Heart right ventricle (tissue), 16 donors: ENCODE measurements at regions not wholly inside any gene's neighbourhood (a gene's known extent, or its start where the extent isn't known, plus 50 kb on each side); places are given as distances from the start of the nearest gene placed in this dataset.
A peak's percentile ranks its signal among the peaks of the same experiment; 100 is the strongest.

Experiments used
- ATAC-seq, 8 donors: fragments of 200-7000 bp; cut with Tn5 transposase; one replicate each; pipeline ENCODE4 v1.9.1; 2020; ENCODE audit warnings: mild to moderate bottlenecking in 8 of 8, moderate library complexity in 8 of 8, moderate number of reproducible peaks in 1 of 8
- DNase-seq, 2 donors: peaks; one replicate each; pipeline ENCODE4 v3.0.0-alpha.2; 2020
- H3K27ac ChIP-seq, 10 donors: fragments of 200-600 bp; sonication (generic) in 2 of 10; one replicate each; pipeline versions ENCODE4 v1.5.0 to v1.8.0; 2020 to 2022; ENCODE audit warnings: mild to moderate bottlenecking in 3 of 10
- H3K27me3 ChIP-seq, 7 donors: fragments of 200-600 bp; one replicate each; pipeline ENCODE4 v1.8.0; 2021 to 2022; ENCODE audit warnings: mild to moderate bottlenecking in 2 of 7
- H3K36me3 ChIP-seq, 9 donors: fragments of 200-600 bp; sonication (generic) in 1 of 9; one replicate each; pipeline versions ENCODE4 v1.5.0 to v1.8.0; 2020 to 2022; ENCODE audit warnings: mild to moderate bottlenecking in 2 of 9
- H3K4me1 ChIP-seq, 9 donors: fragments of 200-600 bp; sonication (generic) in 1 of 9; one replicate each; pipeline versions ENCODE4 v1.5.0 to v1.8.0; 2020 to 2022; ENCODE audit warnings: mild to moderate bottlenecking in 4 of 9
- H3K4me3 ChIP-seq, 10 donors: fragments of 200-600 bp; sonication (generic) in 2 of 10; one replicate each; pipeline versions ENCODE4 v1.5.0 to v1.8.0; 2020 to 2022; ENCODE audit warnings: mild to moderate bottlenecking in 7 of 10, moderate library complexity in 2 of 10
- H3K9me3 ChIP-seq, 11 donors: fragments of 200-600 bp in 10 of 11; sonication (generic) in 2 of 11; one replicate each; pipeline versions ENCODE4 v1.5.0 to v1.8.0; 2013 to 2022; ENCODE audit warnings: mild to moderate bottlenecking in 2 of 11, control low read depth in 1 of 11, moderate library complexity in 1 of 11
- CTCF ChIP-seq, 9 donors: fragments of 200-600 bp; sonication (generic) in 2 of 9; IDR thresholded peaks; one replicate each; pipeline versions ENCODE4 v1.5.0 to v1.8.0; 2021 to 2022; ENCODE audit warnings: antibody characterized with exemption in 9 of 9, mild to moderate bottlenecking in 5 of 9, moderate library complexity in 1 of 9
- WGBS, 2 donors: extraction: QIAGEN DNeasy Blood & Tissue Kit; methylation state at CpG; one replicate each; pipeline ENCODE4 v1.1.7; 2013; ENCODE audit warnings: inconsistent platforms in 1 of 2; 5-methylcytosine and 5-hydroxymethylcytosine counted together
- intact Hi-C, 10 donors: fragments of 100-400 bp; cut with DNase I; formaldehyde crosslinking; loops; one replicate each; pipeline versions ENCODE4 v1.11.1 to v1.14.2; 2022
- donor health status: Arrhythmogenic right ventricular cardiomyopathy.
- donor health status: ischemic (EF 13 %, LVEDD 7.1; RV severe dilation, severe dysfunction).
- donor health status: healthy with polysubstance abuse.
- donor health status: DM: no; HTN: yes; CAD: no.
- donor health status: DM: no; HTN: no; CAD: no.
- donor health status: ischemic (EF 25% LVEDD 6.9; RV normal size, moderate dysfunction).
- donor health status: ischemic (EF 25% LVEDD 5.7; RV mildly dilated, moderate dysfunction).
- donor health status: healthy.
- donor health status: DM: yes; HTN: yes; CAD: no.
- donor health status: Ischemic cardiomyopathy.
- donor health status: ischemic (EF 35%, LVEDD 5.7; RV mildly dilated, moderate dysfunction).
- donor health status: nonischemic (EF 11% LVEDD 7.7; RV severe dilation, severe dysfunction).
- donor health status: DM: yes; HTN: yes; CAD: no.
- donor health status: PGD.
- donor health status: ischemic (EF 29% LVEDD 5.4; RV normal size, mild dysfunction).
- donor health status: nonischemic (EF 23%, LVEDD 6.1; RV moderate dilation, normal function).

GRCh38 chr4:74658116-74658515, 136.2 kb downstream of the BTC start:
- DNase-seq, result no peak
- intact Hi-C loops, result no loop called here
- Histone ChIP-seq H3K4me3 (no peak overlapping the region), H3K4me1 (peaks cover 0 to 12% (median 0%) of the 10 kb centered on the region in 9 donors), H3K27ac (no peak overlapping the region), H3K36me3 (no peaks in the 10 kb centered on the region), H3K27me3 (peaks cover 0 to 7% (median 0%) of the 10 kb centered on the region in 7 donors), H3K9me3 (no peaks in the 10 kb centered on the region)
- 94 to 95% methylated on average over 1 of the region's 1 CpG for WGBS, 2 donors
- no peak for TF ChIP-seq CTCF (IDR thresholded peaks at IDR 0.05)
- no peak for ATAC-seq

- H3K27me3 ChIP-seq, result peaks cover 0 to 6% (median 0%) of the 10 kb centered on the region in 7 donors
- intact Hi-C loops, result loop anchor here in 1 of 10 donors (10.0 kb wide), 1 partner anchor 115 kb away; no protein-coding TSS in a partner anchor
- no peak for TF ChIP-seq CTCF (IDR thresholded peaks at IDR 0.05)
- WGBS, 2 donors, result 63 to 65% methylated on average over 3 of the region's 3 CpGs
- no peak for DNase-seq
- no peak overlapping the region for H3K27ac ChIP-seq
- H3K9me3 ChIP-seq, result no peaks in the 10 kb centered on the region
- no peaks in the 10 kb centered on the region for H3K36me3 ChIP-seq
- H3K4me1 ChIP-seq, result peaks cover 0 to 12% (median 0%) of the 10 kb centered on the region in 9 donors
- ATAC-seq, result peak in 6 of 8 donors; percentile 34 to 85 (median 56)
- H3K4me3 ChIP-seq, result no peak overlapping the region
Measured at GRCh38 chr4:74659576-74660411, 134.5 kb downstream of the BTC start.

- Histone ChIP-seq H3K9me3 (no peaks in the 10 kb centered on the region), H3K4me3 (no peak overlapping the region), H3K27ac (no peak overlapping the region), H3K27me3 (no peaks in the 10 kb centered on the region), H3K36me3 (no peaks in the 10 kb centered on the region), H3K4me1 (peaks cover 0 to 12% (median 0%) of the 10 kb centered on the region in 9 donors)
- DNase-seq (no peak), ATAC-seq (no peak)
- 94 to 100% methylated on average over 2 of the region's 2 CpGs for WGBS, 2 donors
- intact Hi-C loops, result loop anchor here in 1 of 10 donors (10.0 kb wide), 1 partner anchor 116 kb away; no protein-coding TSS in a partner anchor
- TF ChIP-seq CTCF (IDR thresholded peaks at IDR 0.05), result no peak
Measured at GRCh38 chr4:74660866-74661265, 133.5 kb downstream of the BTC start.

- Histone ChIP-seq H3K9me3 (no peaks in the 10 kb centered on the region), H3K27ac (no peak overlapping the region), H3K27me3 (no peaks in the 10 kb centered on the region), H3K36me3 (no peaks in the 10 kb centered on the region), H3K4me1 (peaks cover 0 to 12% (median 0%) of the 10 kb centered on the region in 9 donors), H3K4me3 (no peak overlapping the region)
- intact Hi-C loops, result loop anchor here in 1 of 10 donors (10.0 kb wide), 1 partner anchor 117 kb away; no protein-coding TSS in a partner anchor
- ATAC-seq (no peak), DNase-seq (no peak)
- no peak for TF ChIP-seq CTCF (IDR thresholded peaks at IDR 0.05)
- 89% methylated on average over 2 of the region's 2 CpGs for WGBS, 2 donors
Measured at GRCh38 chr4:74661427-74662201, 132.7 kb downstream of the BTC start.
